Neural progenitor cell (in vitro differentiated cells): ENCODE measurements at regions not wholly inside any gene's neighbourhood (a gene's known extent, or its start where the extent isn't known, plus 50 kb on each side); places are given as distances from the start of the nearest gene placed in this dataset.

Experiments used
- DNase-seq: peaks from one replicate; pipeline ENCODE4 v3.0.0-alpha.2; 2016; ENCODE audit warnings: low spot score
- H2AFZ ChIP-seq: fragments of 200-600 bp; sonication (generic); replicated peaks from 2 replicates; pipeline ENCODE4 v1.6.1; 2016; ENCODE audit warnings: antibody characterized with exemption
- H3F3A ChIP-seq: fragments of 200-600 bp; sonication (generic); 2 replicates; pipeline ENCODE4 v1.6.1; 2016; ENCODE audit warnings: antibody characterized with exemption, low read depth
- H3K27ac ChIP-seq: fragments of 200-600 bp; sonication (generic); 2 replicates; pipeline ENCODE4 v1.5.1; 2016; ENCODE audit warnings: mild to moderate bottlenecking
- H3K27me3 ChIP-seq: fragments of 200-600 bp; sonication (generic); 2 replicates; pipeline ENCODE4 v1.6.1; 2016; ENCODE audit warnings: mild to moderate bottlenecking, moderate library complexity
- H3K36me3 ChIP-seq: fragments of 200-600 bp; sonication (generic); 2 replicates; pipeline ENCODE4 v1.5.1; 2016
- H3K4me1 ChIP-seq: fragments of 200-600 bp; sonication (generic); 2 replicates; pipeline ENCODE4 v1.6.1; 2016; ENCODE audit warnings: mixed run types
- H3K4me2 ChIP-seq: fragments of 200-600 bp; sonication (generic); 2 replicates; pipeline ENCODE4 v1.6.1; 2016
- H3K4me3 ChIP-seq: fragments of 200-600 bp; sonication (generic); 2 replicates; pipeline ENCODE4 v1.5.1; 2016
- H3K79me2 ChIP-seq: fragments of 200-600 bp; sonication (generic); 2 replicates; pipeline ENCODE4 v1.6.1; 2016; ENCODE audit warnings: low read depth
- H3K9ac ChIP-seq: fragments of 200-600 bp; sonication (generic); 2 replicates; pipeline ENCODE4 v1.6.1; 2016
- H3K9me3 ChIP-seq: fragments of 200-600 bp; sonication (generic); 2 replicates; pipeline ENCODE4 v1.5.1; 2016; ENCODE audit warnings: low read depth
- H4K20me1 ChIP-seq: fragments of 200-600 bp; sonication (generic); 2 replicates; pipeline ENCODE4 v1.6.1; 2016; ENCODE audit warnings: low read depth
- H3K27ac Mint-ChIP-seq: 3 replicates; pipeline ENCODE4 v1.8.0; 2021; ENCODE audit warnings: mixed read lengths
- H3K27me3 Mint-ChIP-seq: 2 replicates; pipeline ENCODE4 v1.8.0; 2022; ENCODE audit warnings: low read depth, mild to moderate bottlenecking, inconsistent platforms, moderate library complexity, mixed read lengths; ENCODE audit not compliant: insufficient read depth
- H3K36me3 Mint-ChIP-seq: 3 replicates; pipeline ENCODE4 v1.8.0; 2021; ENCODE audit warnings: mixed read lengths
- H3K4me1 Mint-ChIP-seq: 3 replicates; pipeline ENCODE4 v1.8.0; 2021; ENCODE audit warnings: mixed read lengths
- H3K4me3 Mint-ChIP-seq: 3 replicates; pipeline ENCODE4 v1.8.0; 2021; ENCODE audit warnings: mild to moderate bottlenecking, moderate library complexity, mixed read lengths
- H3K9me3 Mint-ChIP-seq: 3 replicates; pipeline ENCODE4 v1.8.0; 2020; ENCODE audit warnings: mixed read lengths
- EZH2 ChIP-seq: fragments of 200-600 bp; sonication (generic); IDR thresholded peaks from 2 replicates; pipeline ENCODE4 v1.6.1; 2017; ENCODE audit warnings: antibody characterized with exemption, mild to moderate bottlenecking, moderate library complexity
- EZH2phosphoT487 ChIP-seq: fragments of 200-600 bp; sonication (generic); IDR thresholded peaks from 2 replicates; pipeline ENCODE4 v1.6.1; 2017; ENCODE audit warnings: antibody characterized with exemption
- TF ChIP-seq, protein P1 (sequence below): fragments of 200-600 bp; sonication (generic); IDR thresholded peaks from 2 replicates; pipeline ENCODE4 v1.5.1; 2017; ENCODE audit warnings: antibody characterized with exemption, mild to moderate bottlenecking

DNA sequence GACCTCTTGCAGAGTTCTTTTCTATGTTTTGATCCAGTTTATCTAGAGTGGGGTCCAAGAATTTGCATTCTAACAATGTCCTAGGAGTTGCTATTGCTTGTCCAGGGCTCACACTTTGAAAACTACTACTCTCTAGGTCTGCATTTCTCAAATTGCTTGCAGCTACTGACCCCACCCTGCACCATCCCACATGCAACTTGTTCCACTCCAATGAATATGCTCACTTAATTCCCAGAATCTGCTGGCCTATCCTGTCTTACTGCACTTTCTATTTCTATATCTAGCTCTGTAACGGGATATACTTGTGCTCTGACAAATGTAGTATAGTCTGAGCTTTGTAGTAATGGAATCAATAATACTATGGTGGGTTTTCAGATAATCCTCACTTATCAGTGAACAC is 570.3 kb downstream of the IQCM start:
- Histone ChIP-seq H3K4me1 (no peaks in the 10 kb centered on the region), H3K9ac (no peak overlapping the region)

DNA sequence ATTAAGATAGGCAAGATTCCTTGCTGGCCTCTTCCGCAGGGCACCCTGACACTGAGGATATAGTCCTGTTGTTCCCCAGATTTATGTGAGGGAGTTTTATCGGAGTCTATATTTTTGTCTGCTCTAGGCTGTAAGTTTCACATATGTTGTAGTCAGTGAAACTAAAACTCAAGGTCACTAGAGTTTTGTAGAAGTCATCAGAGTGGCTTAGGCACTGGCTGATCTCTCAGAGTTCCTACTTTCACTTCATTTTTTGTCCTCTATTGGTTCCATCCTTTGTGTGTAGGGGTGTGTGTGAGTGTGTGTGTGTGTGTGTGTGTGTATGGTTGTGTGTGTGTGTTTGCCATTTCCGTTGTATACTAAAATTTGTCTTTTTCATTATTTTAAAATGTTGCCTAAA is 577.5 kb downstream of the IQCM start:
- H3K4me1 ChIP-seq: no peaks in the 10 kb centered on the region
- no peaks in the 10 kb centered on the region for H3F3A ChIP-seq
- H3K27me3 ChIP-seq: no peaks in the 10 kb centered on the region
- H3K27me3 Mint-ChIP-seq: no peaks in the 10 kb centered on the region
- no peak overlapping the region for H2AFZ ChIP-seq
- no peak for TF ChIP-seq EZH2phosphoT487
- TF ChIP-seq, protein P1, sequence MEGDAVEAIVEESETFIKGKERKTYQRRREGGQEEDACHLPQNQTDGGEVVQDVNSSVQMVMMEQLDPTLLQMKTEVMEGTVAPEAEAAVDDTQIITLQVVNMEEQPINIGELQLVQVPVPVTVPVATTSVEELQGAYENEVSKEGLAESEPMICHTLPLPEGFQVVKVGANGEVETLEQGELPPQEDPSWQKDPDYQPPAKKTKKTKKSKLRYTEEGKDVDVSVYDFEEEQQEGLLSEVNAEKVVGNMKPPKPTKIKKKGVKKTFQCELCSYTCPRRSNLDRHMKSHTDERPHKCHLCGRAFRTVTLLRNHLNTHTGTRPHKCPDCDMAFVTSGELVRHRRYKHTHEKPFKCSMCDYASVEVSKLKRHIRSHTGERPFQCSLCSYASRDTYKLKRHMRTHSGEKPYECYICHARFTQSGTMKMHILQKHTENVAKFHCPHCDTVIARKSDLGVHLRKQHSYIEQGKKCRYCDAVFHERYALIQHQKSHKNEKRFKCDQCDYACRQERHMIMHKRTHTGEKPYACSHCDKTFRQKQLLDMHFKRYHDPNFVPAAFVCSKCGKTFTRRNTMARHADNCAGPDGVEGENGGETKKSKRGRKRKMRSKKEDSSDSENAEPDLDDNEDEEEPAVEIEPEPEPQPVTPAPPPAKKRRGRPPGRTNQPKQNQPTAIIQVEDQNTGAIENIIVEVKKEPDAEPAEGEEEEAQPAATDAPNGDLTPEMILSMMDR: no peak
- H3K36me3 ChIP-seq: no peaks in the 10 kb centered on the region
- H3K9me3 ChIP-seq: no peaks in the 10 kb centered on the region
- H4K20me1 ChIP-seq: no peaks in the 10 kb centered on the region
- H3K9me3 Mint-ChIP-seq: no peaks in the 10 kb centered on the region
- no peak overlapping the region for H3K4me3 ChIP-seq
- no peak overlapping the region for H3K4me3 Mint-ChIP-seq
- H3K27ac Mint-ChIP-seq: no peak overlapping the region
- DNase-seq: no peak
- no peaks in the 10 kb centered on the region for H3K4me1 Mint-ChIP-seq
- H3K9ac ChIP-seq: no peak overlapping the region
- no peak overlapping the region for H3K4me2 ChIP-seq
- H3K27ac ChIP-seq: no peak overlapping the region
- no peaks in the 10 kb centered on the region for H3K79me2 ChIP-seq
- H3K36me3 Mint-ChIP-seq: no peaks in the 10 kb centered on the region

More for the DNA sequence above, 570.3 kb downstream of the IQCM start:
- Histone ChIP-seq H3F3A (no peaks in the 10 kb centered on the region), H3K27me3 (no peaks in the 10 kb centered on the region), H3K79me2 (no peaks in the 10 kb centered on the region), H3K4me3 (no peak overlapping the region), H3K27ac (no peak overlapping the region), H2AFZ (no peak overlapping the region), H3K36me3 (no peaks in the 10 kb centered on the region), H4K20me1 (no peaks in the 10 kb centered on the region), H3K9me3 (no peaks in the 10 kb centered on the region), H3K4me2 (no peak overlapping the region)
- H3K9me3 Mint-ChIP-seq: no peaks in the 10 kb centered on the region
- TF ChIP-seq EZH2phosphoT487 (no peak), EZH2 (no peak)
- TF ChIP-seq, protein P1: no peak
- H3K4me1 Mint-ChIP-seq: peaks cover 6% of the 10 kb centered on the region
- no peak overlapping the region for H3K4me3 Mint-ChIP-seq
- H3K27ac Mint-ChIP-seq: no peak overlapping the region
- H3K36me3 Mint-ChIP-seq: no peaks in the 10 kb centered on the region
- H3K27me3 Mint-ChIP-seq: no peaks in the 10 kb centered on the region
- DNase-seq: no peak

DNA sequence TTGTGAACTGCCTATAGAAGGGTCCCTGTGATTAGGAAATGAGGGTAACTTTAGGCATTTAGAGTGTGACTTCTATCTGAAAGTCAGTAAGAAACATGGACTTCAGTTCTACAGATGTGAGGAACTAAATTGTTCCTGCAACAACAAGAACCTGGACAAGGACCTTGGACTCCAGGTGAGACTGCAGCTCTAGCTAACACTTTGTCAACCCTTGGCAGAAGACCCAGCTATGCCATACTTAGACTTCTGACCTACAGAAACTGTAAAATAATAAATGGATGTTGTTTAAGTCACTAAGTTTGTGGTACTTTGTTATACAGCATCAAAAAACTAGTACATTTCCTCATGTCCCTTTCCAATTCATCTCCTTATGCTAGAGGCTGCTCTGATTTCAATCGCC is 580.8 kb downstream of the IQCM start:
- no peak overlapping the region for H3K9ac ChIP-seq
- H3K27ac Mint-ChIP-seq: no peak overlapping the region
- no peaks in the 10 kb centered on the region for H3K27me3 Mint-ChIP-seq
- no peaks in the 10 kb centered on the region for H3K9me3 ChIP-seq
- no peaks in the 10 kb centered on the region for H3F3A ChIP-seq
- no peaks in the 10 kb centered on the region for H3K9me3 Mint-ChIP-seq
- H3K79me2 ChIP-seq: no peaks in the 10 kb centered on the region
- no peak overlapping the region for H2AFZ ChIP-seq
- no peaks in the 10 kb centered on the region for H3K36me3 Mint-ChIP-seq
- no peak overlapping the region for H3K4me3 Mint-ChIP-seq
- H3K4me1 ChIP-seq: no peaks in the 10 kb centered on the region
- H4K20me1 ChIP-seq: no peaks in the 10 kb centered on the region
- H3K27me3 ChIP-seq: no peaks in the 10 kb centered on the region
- H3K4me2 ChIP-seq: no peak overlapping the region
- DNase-seq: no peak
- no peaks in the 10 kb centered on the region for H3K4me1 Mint-ChIP-seq
- H3K4me3 ChIP-seq: no peak overlapping the region
- H3K27ac ChIP-seq: no peak overlapping the region
- no peaks in the 10 kb centered on the region for H3K36me3 ChIP-seq
- TF ChIP-seq EZH2: no peak
- TF ChIP-seq, protein P1: no peak
- TF ChIP-seq EZH2phosphoT487: no peak

DNA sequence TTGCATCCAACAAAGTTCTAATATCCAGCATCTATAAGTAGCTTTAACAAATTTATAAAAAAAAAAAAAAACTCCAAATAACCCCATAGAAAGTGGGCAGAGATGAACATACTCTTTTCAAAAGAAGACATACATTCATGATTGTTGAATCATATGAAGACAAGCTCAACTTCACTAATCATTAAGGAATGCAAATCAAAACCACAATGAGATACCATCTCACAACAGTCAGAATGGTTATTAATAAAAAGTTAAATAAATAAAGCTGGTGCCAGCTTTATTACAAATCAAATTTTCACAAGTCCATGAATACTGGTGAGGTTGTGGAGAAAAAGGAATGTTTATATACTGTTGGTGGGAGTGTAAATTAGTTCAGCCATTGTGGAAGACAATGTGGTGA is 592.0 kb downstream of the IQCM start:
- H3K4me2 ChIP-seq: no peak overlapping the region
- peaks cover 3% of the 10 kb centered on the region for H3K9me3 Mint-ChIP-seq
- H3K9ac ChIP-seq: no peak overlapping the region
- no peaks in the 10 kb centered on the region for H3K27me3 ChIP-seq
- H3K79me2 ChIP-seq: no peaks in the 10 kb centered on the region
- no peak for DNase-seq
- H3K9me3 ChIP-seq: no peaks in the 10 kb centered on the region
- TF ChIP-seq, protein P1: no peak
- TF ChIP-seq EZH2phosphoT487 (no peak), EZH2 (no peak)
- no peaks in the 10 kb centered on the region for H3K27me3 Mint-ChIP-seq
- H3K27ac Mint-ChIP-seq: no peak overlapping the region
- no peaks in the 10 kb centered on the region for H3F3A ChIP-seq
- no peak overlapping the region for H3K4me3 ChIP-seq
- no peak overlapping the region for H3K27ac ChIP-seq
- H3K4me1 ChIP-seq: no peaks in the 10 kb centered on the region
- no peaks in the 10 kb centered on the region for H3K36me3 Mint-ChIP-seq
- H4K20me1 ChIP-seq: no peaks in the 10 kb centered on the region
- no peaks in the 10 kb centered on the region for H3K36me3 ChIP-seq
- H2AFZ ChIP-seq: no peak overlapping the region
- no peak overlapping the region for H3K4me3 Mint-ChIP-seq
- H3K4me1 Mint-ChIP-seq: no peaks in the 10 kb centered on the region
